ENCODE measurements at regions not wholly inside any gene's neighbourhood (a gene's known extent, or its start where the extent isn't known, plus 50 kb on each side); places are given as distances from the start of the nearest gene placed in this dataset.

DNA sequence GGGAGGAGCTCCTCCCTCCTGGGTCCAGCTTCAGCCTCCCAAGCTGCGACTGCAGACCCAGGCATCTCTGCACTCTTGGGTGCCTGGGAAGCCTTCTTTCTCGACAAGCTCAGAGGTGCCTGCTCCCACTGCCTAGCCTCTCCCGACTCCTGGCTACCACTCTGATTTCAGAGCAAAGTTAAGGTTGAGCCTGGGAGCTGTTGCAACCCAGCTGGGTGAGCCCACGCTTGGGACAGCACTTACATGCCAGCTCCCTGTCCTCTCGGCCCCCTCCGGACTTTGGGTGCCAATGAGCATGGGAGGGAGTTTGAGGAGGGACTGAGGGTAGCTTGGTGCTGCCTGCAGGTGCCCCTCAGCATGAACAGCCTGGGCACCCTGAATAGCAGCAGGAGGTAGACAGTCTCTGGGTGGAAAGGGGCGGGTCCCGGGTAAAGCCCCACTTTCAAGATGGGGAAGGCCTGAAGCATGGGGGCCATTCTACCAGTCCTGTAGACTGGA is 1383.4 kb upstream of the PCDH20 start:
- TF ChIP-seq POLR2A (IDR thresholded peaks at IDR 0.05; ENCODE audit: low read depth, low read length) (no peak), CTCF (conservative IDR thresholded peaks at IDR 0.05; ENCODE audit: low read depth, low read length) (no peak), MAZ (IDR thresholded peaks at IDR 0.05; ENCODE audit: borderline replicate concordance, low read depth, low read length) (no peak), RAD21 (IDR thresholded peaks at IDR 0.05; ENCODE audit: low read length) (no peak), CEBPB (IDR thresholded peaks at IDR 0.05; ENCODE audit: low read depth, low read length) (no peak), RFX5 (IDR thresholded peaks at IDR 0.05; ENCODE audit: low read depth, low read length) (no peak), USF2 (IDR thresholded peaks at IDR 0.05; ENCODE audit: low read depth, low read length) (no peak), MXI1 (IDR thresholded peaks at IDR 0.05; ENCODE audit: borderline replicate concordance, low read depth, low read length) (no peak), RCOR1 (IDR thresholded peaks at IDR 0.05; ENCODE audit: insufficient replicate concordance, low read length) (no peak), NFE2L2 (IDR thresholded peaks at IDR 0.05; ENCODE audit: low read depth, low read length) (no peak), MAFK (IDR thresholded peaks at IDR 0.05; ENCODE audit: low read depth, low read length) (no peak), CHD1 (IDR thresholded peaks at IDR 0.05; ENCODE audit: low read depth, low read length) (no peak), SMC3 (IDR thresholded peaks at IDR 0.05; ENCODE audit: low read depth, low read length) (no peak)
- TF ChIP-seq, protein P1, sequence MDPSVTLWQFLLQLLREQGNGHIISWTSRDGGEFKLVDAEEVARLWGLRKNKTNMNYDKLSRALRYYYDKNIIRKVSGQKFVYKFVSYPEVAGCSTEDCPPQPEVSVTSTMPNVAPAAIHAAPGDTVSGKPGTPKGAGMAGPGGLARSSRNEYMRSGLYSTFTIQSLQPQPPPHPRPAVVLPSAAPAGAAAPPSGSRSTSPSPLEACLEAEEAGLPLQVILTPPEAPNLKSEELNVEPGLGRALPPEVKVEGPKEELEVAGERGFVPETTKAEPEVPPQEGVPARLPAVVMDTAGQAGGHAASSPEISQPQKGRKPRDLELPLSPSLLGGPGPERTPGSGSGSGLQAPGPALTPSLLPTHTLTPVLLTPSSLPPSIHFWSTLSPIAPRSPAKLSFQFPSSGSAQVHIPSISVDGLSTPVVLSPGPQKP (IDR thresholded peaks at IDR 0.05; ENCODE audit: borderline replicate concordance, low read depth, low read length), result no peak
